WTC11 (cell line): ENCODE measurements at regions not wholly inside any gene's neighbourhood (a gene's known extent, or its start where the extent isn't known, plus 50 kb on each side); places are given as distances from the start of the nearest gene placed in this dataset.

Experiments used
- ATAC-seq: fragments of 200-7000 bp; cut with Tn5 transposase; 2 replicates; pipeline ENCODE4 v1.10.0; 2021; ENCODE audit warnings: mild to moderate bottlenecking, moderate library complexity
- CTCF ChIA-PET: fragments of 300-600 bp; sonication (Branson Sonifier 250); formaldehyde crosslinking; loops from one replicate; lab custom pipeline; 2021; ENCODE audit warnings: antibody characterized with exemption; lab: Charles Lee
- POLR2A ChIA-PET: fragments of 350-600 bp; sonication (Branson Sonifier 250); formaldehyde crosslinking; loops from one replicate; lab custom pipeline; 2021; ENCODE audit warnings: antibody characterized with exemption; lab: Charles Lee
- DNase-seq: peaks from one replicate; pipeline ENCODE4 v3.0.0; 2021; ENCODE audit warnings: low spot score
- H3K27ac Mint-ChIP-seq: 2 replicates; pipeline ENCODE4 v1.8.0; 2021; ENCODE audit warnings: mixed read lengths
- H3K27me3 Mint-ChIP-seq: 2 replicates; pipeline ENCODE4 v1.8.0; 2021; ENCODE audit warnings: low read depth, mild to moderate bottlenecking, moderate library complexity, mixed read lengths
- H3K36me3 Mint-ChIP-seq: 2 replicates; pipeline ENCODE4 v1.8.0; 2021; ENCODE audit warnings: mixed read lengths
- H3K4me1 Mint-ChIP-seq: 2 replicates; pipeline ENCODE4 v1.8.0; 2022; ENCODE audit warnings: mixed read lengths
- H3K4me3 Mint-ChIP-seq: 2 replicates; pipeline ENCODE4 v1.8.0; 2021; ENCODE audit warnings: mild to moderate bottlenecking, moderate library complexity, mixed read lengths
- H3K9me3 Mint-ChIP-seq: 2 replicates; pipeline ENCODE4 v1.8.0; 2021; ENCODE audit warnings: mixed read lengths
- CREM ChIP-seq: sonication (generic); formaldehyde crosslinking; IDR thresholded peaks from 2 replicates; pipeline ENCODE4 v1.8.1; 2022; ENCODE audit warnings: mild to moderate bottlenecking, missing genetic modification reagents, moderate library complexity
- CTCF ChIP-seq: fragments of 200-600 bp; IDR thresholded peaks from 2 replicates; pipeline ENCODE4 v1.8.0; 2022; ENCODE audit warnings: antibody characterized with exemption
- E2F5 ChIP-seq: sonication (generic); formaldehyde crosslinking; IDR thresholded peaks from 2 replicates; pipeline ENCODE4 v1.8.1; 2022; ENCODE audit warnings: mild to moderate bottlenecking, moderate library complexity, missing genetic modification reagents
- ELF4 ChIP-seq: sonication (generic); formaldehyde crosslinking; IDR thresholded peaks from 2 replicates; pipeline ENCODE4 v1.8.1; 2022; ENCODE audit warnings: low read depth, mild to moderate bottlenecking, moderate library complexity, missing genetic modification reagents
- FOXJ3 ChIP-seq: sonication (generic); formaldehyde crosslinking; IDR thresholded peaks from 2 replicates; pipeline ENCODE4 v1.9.0; 2021; ENCODE audit warnings: missing genetic modification reagents, mild to moderate bottlenecking, borderline replicate concordance
- GABPB1 ChIP-seq: sonication (generic); formaldehyde crosslinking; IDR thresholded peaks from 2 replicates; pipeline ENCODE4 v1.8.1; 2023; ENCODE audit warnings: mild to moderate bottlenecking, missing genetic modification reagents
- IRF2 ChIP-seq: sonication (generic); formaldehyde crosslinking; IDR thresholded peaks from 2 replicates; pipeline ENCODE4 v1.8.0; 2022; ENCODE audit warnings: low read depth, missing genetic modification reagents, borderline replicate concordance
- KAT7 ChIP-seq: sonication (generic); formaldehyde crosslinking; IDR thresholded peaks from 2 replicates; pipeline ENCODE4 v1.8.1; 2023; ENCODE audit warnings: missing genetic modification reagents, mild to moderate bottlenecking, borderline replicate concordance
- MYBL2 ChIP-seq: sonication (generic); formaldehyde crosslinking; IDR thresholded peaks from 2 replicates; pipeline ENCODE4 v1.8.1; 2023; ENCODE audit warnings: mild to moderate bottlenecking, moderate library complexity, missing genetic modification reagents
- NFE2L1 ChIP-seq: sonication (generic); formaldehyde crosslinking; IDR thresholded peaks from 2 replicates; pipeline ENCODE4 v1.8.1; 2023; ENCODE audit warnings: missing genetic modification reagents
- NR1H2 ChIP-seq: sonication (generic); formaldehyde crosslinking; IDR thresholded peaks from 2 replicates; pipeline ENCODE4 v1.9.0; 2021; ENCODE audit warnings: mild to moderate bottlenecking, moderate library complexity, missing genetic modification reagents
- PRDM15 ChIP-seq: sonication (generic); formaldehyde crosslinking; IDR thresholded peaks from 2 replicates; pipeline ENCODE4 v1.8.0; 2022; ENCODE audit warnings: missing genetic modification reagents
- PRRX2 ChIP-seq: fragments of 250-450 bp; sonication (Bioruptor Pico); IDR thresholded peaks from 2 replicates; pipeline ENCODE4 v1.8.0; 2021; ENCODE audit warnings: mild to moderate bottlenecking
- RORB ChIP-seq: fragments of 250-450 bp; sonication (Bioruptor Pico); IDR thresholded peaks from 2 replicates; pipeline ENCODE4 v1.9.0; 2021; ENCODE audit warnings: mild to moderate bottlenecking
- SMAD3 ChIP-seq: sonication (generic); formaldehyde crosslinking; IDR thresholded peaks from 2 replicates; pipeline ENCODE4 v1.8.0; 2022; ENCODE audit warnings: missing genetic modification reagents, mild to moderate bottlenecking, borderline replicate concordance
- SMAD4 ChIP-seq: sonication (generic); formaldehyde crosslinking; IDR thresholded peaks from 2 replicates; pipeline ENCODE4 v1.8.0; 2022; ENCODE audit warnings: mild to moderate bottlenecking, missing genetic modification reagents
- SOX15 ChIP-seq: fragments of 250-450 bp; sonication (Bioruptor Pico); IDR thresholded peaks from 2 replicates; pipeline ENCODE4 v1.9.0; 2021; ENCODE audit warnings: mild to moderate bottlenecking
- TEAD4 ChIP-seq: sonication (generic); formaldehyde crosslinking; IDR thresholded peaks from 2 replicates; pipeline ENCODE4 v1.8.0; 2022; ENCODE audit warnings: mild to moderate bottlenecking, missing genetic modification reagents
- ZNF138 ChIP-seq: sonication (generic); formaldehyde crosslinking; conservative IDR thresholded peaks from 2 replicates; pipeline ENCODE4 v1.8.1; 2022; ENCODE audit warnings: mild to moderate bottlenecking, moderate library complexity, missing genetic modification reagents
- ZNF232 ChIP-seq: sonication (generic); formaldehyde crosslinking; IDR thresholded peaks from 2 replicates; pipeline ENCODE4 v1.8.0; 2022; ENCODE audit warnings: mild to moderate bottlenecking, missing genetic modification reagents
- ZNF263 ChIP-seq: sonication (generic); formaldehyde crosslinking; IDR thresholded peaks from 2 replicates; pipeline ENCODE4 v1.8.1; 2022; ENCODE audit warnings: low read depth, mild to moderate bottlenecking, moderate library complexity, missing genetic modification reagents
- ZNF317 ChIP-seq: sonication (generic); formaldehyde crosslinking; IDR thresholded peaks from 2 replicates; pipeline ENCODE4 v1.8.1; 2023; ENCODE audit warnings: low read depth, mild to moderate bottlenecking, moderate library complexity, missing genetic modification reagents, borderline replicate concordance
- ZNF425 ChIP-seq: fragments of 250-450 bp; sonication (Bioruptor Pico); conservative IDR thresholded peaks from 2 replicates; pipeline ENCODE4 v1.9.0; 2021; ENCODE audit warnings: mild to moderate bottlenecking
- ZNF671 ChIP-seq: fragments of 250-450 bp; sonication (Bioruptor Pico); IDR thresholded peaks from 2 replicates; pipeline ENCODE4 v1.8.0; 2021; ENCODE audit warnings: mild to moderate bottlenecking

GRCh38 chr18:41113885-41114482 is 841.0 kb upstream of the PIK3C3 start:
- H3K36me3 Mint-ChIP-seq = peaks cover 14% of the 10 kb centered on the region
- H3K27ac Mint-ChIP-seq = no peak overlapping the region
- POLR2A ChIA-PET = no interaction called here
- CTCF ChIA-PET = no interaction called here
- no peak for ATAC-seq
- no peak overlapping the region for H3K4me3 Mint-ChIP-seq
- TF ChIP-seq ZNF138 (CRISPR knock-in tag) (no peak), RORB (CRISPR knock-in tag) (no peak), ZNF671 (CRISPR knock-in tag) (no peak), MYBL2 (no peak), NR1H2 (CRISPR knock-in tag) (no peak), SOX15 (CRISPR knock-in tag) (no peak), SMAD4 (CRISPR knock-in tag) (no peak), ZNF263 (CRISPR knock-in tag) (no peak), E2F5 (CRISPR knock-in tag) (no peak), IRF2 (no peak), NFE2L1 (no peak), CREM (CRISPR knock-in tag) (no peak), TEAD4 (no peak), SMAD3 (no peak), ZNF317 (no peak), GABPB1 (CRISPR knock-in tag) (no peak), KAT7 (CRISPR knock-in tag) (no peak), PRRX2 (CRISPR knock-in tag) (no peak)
- DNase-seq = no peak
- H3K27me3 Mint-ChIP-seq = no peaks in the 10 kb centered on the region
- H3K9me3 Mint-ChIP-seq = peaks cover 23% of the 10 kb centered on the region
- H3K4me1 Mint-ChIP-seq = peaks cover 10% of the 10 kb centered on the region

- DNase-seq (no peak), ATAC-seq (no peak)
- POLR2A ChIA-PET = no interaction called here
- H3K27ac Mint-ChIP-seq = no peak overlapping the region
- CTCF ChIA-PET = no interaction called here
- TF ChIP-seq TEAD4 = no peak
- no peak for TF ChIP-seq PRRX2 (CRISPR knock-in tag)
- TF ChIP-seq RORB (CRISPR knock-in tag) = no peak
- no peak for TF ChIP-seq PRDM15 (CRISPR knock-in tag)
- TF ChIP-seq ZNF425 (CRISPR knock-in tag) = no peak
- no peak for TF ChIP-seq CTCF
- TF ChIP-seq SOX15 (CRISPR knock-in tag) = no peak
- TF ChIP-seq IRF2 = no peak
- TF ChIP-seq FOXJ3 (CRISPR knock-in tag) = no peak
- no peak for TF ChIP-seq ELF4 (CRISPR knock-in tag)
- no peak for TF ChIP-seq ZNF232
- H3K4me1 Mint-ChIP-seq = 0 out of 2 replicates have a peak, but pooled peaks cover 3% of the 10 kb centered on the region
- H3K36me3 Mint-ChIP-seq = 0 out of 2 replicates have a peak, but pooled peaks cover 2% of the 10 kb centered on the region
- H3K9me3 Mint-ChIP-seq = peaks cover 4% of the 10 kb centered on the region
- H3K4me3 Mint-ChIP-seq = no peak overlapping the region
- no peaks in the 10 kb centered on the region for H3K27me3 Mint-ChIP-seq
Observed at GRCh38 chr18:41099451-41099850, 855.6 kb upstream of the PIK3C3 start.
